Left cardiac atrium (tissue), 4 donors: ENCODE measurements at regions not wholly inside any gene's neighbourhood (a gene's known extent, or its start where the extent isn't known, plus 50 kb on each side); places are given as distances from the start of the nearest gene placed in this dataset.

Experiments
- ATAC-seq, 2 donors: fragments of 200-7000 bp; cut with Tn5 transposase; one replicate each; pipeline ENCODE4 v1.9.1; 2020; ENCODE audit warnings: mild to moderate bottlenecking in 2 of 2, moderate library complexity in 2 of 2
- DNase-seq: peaks from one replicate; pipeline ENCODE4 v3.0.0-alpha.2; 2020
- intact Hi-C, 2 donors: fragments of 100-400 bp; cut with DNase I; formaldehyde crosslinking; loops; one replicate each; pipeline versions ENCODE4 v1.14.1 to v1.15.1; 2022 to 2023
- donor health status: DM: no; HTN: yes; CAD: no.
- donor health status: DM: no; HTN: yes; CAD: no; lungs with severe emphysema.
- donor health status: DM: yes; HTN: yes; CAD: no.
- donor health status: Dilated cardiomyopathy.

GRCh38 chr10:83934062-83934461 is 205.2 kb upstream of the GHITM start:
- no peak for DNase-seq
- ATAC-seq, result no peak
- intact Hi-C loops, result no loop called here

GRCh38 chr10:83934641-83935338 is 204.5 kb upstream of the GHITM start:
- intact Hi-C loops, result no loop called here
- no peak for DNase-seq
- no peak for ATAC-seq

- ATAC-seq (no peak), DNase-seq (no peak)
- intact Hi-C loops, result no loop called here
Observed at GRCh38 chr10:83935339-83935736, 204.0 kb upstream of the GHITM start.

GRCh38 chr10:83935911-83936310 is 203.4 kb upstream of the GHITM start:
- ATAC-seq, result no peak
- DNase-seq, result no peak
- intact Hi-C loops, result no loop called here

DNA sequence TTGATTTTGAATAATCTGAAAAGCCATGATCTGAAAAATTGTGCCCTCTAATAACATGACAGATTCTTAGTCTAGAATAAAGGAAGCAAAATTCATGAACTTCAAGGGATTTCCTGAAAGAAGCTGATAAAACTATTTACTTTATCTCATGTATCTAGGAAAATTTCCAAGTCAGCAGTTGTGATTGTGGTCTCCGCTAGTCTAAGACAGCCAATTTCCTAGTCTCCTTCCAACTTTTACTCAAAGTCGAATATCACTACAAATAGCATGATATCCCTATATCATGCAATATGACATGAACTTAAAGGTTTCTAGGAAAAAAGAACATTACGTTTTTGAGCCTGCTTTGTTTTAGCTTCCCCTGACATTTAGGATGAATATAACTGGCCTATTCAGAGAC is 202.1 kb upstream of the GHITM start:
- ATAC-seq, result no peak
- intact Hi-C loops, result no loop called here

GRCh38 chr10:83937826-83938225 is 201.5 kb upstream of the GHITM start:
- DNase-seq (no peak), ATAC-seq (no peak)
- intact Hi-C loops, result no loop called here

More for the DNA sequence above, 202.1 kb upstream of the GHITM start:
- no peak for DNase-seq

- DNase-seq (no peak), ATAC-seq (no peak)
- intact Hi-C loops, result no loop called here
Observed at GRCh38 chr10:83941189-83941588, 198.1 kb upstream of the GHITM start.

GRCh38 chr10:83942410-83942809 is 196.9 kb upstream of the GHITM start:
- no peak for ATAC-seq
- intact Hi-C loops, result no loop called here
- no peak for DNase-seq

DNA sequence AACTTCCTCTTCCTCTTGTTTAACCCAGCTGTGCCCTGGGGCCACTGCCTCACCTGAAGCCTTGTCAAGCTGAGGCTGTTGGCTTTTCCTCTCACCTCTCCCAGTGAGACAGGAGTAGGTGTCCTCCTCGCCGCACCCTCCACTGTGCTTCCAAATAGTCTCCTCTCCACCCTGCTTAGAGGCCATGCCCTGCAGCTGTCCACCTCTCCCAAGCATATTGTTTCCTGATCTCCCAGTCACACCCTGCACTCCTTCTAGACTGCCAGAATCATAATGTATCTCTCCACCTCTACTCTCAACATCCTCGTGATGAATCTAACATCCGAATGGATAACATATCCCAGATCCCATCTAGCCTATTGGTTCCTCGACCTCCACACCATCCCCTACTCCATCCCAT is 196.3 kb upstream of the GHITM start:
- intact Hi-C loops, result no loop called here
- DNase-seq (no peak), ATAC-seq (no peak)

GRCh38 chr10:83943920-83944319 is 195.4 kb upstream of the GHITM start:
- intact Hi-C loops, result no loop called here
- no peak for DNase-seq
- no peak for ATAC-seq

DNA sequence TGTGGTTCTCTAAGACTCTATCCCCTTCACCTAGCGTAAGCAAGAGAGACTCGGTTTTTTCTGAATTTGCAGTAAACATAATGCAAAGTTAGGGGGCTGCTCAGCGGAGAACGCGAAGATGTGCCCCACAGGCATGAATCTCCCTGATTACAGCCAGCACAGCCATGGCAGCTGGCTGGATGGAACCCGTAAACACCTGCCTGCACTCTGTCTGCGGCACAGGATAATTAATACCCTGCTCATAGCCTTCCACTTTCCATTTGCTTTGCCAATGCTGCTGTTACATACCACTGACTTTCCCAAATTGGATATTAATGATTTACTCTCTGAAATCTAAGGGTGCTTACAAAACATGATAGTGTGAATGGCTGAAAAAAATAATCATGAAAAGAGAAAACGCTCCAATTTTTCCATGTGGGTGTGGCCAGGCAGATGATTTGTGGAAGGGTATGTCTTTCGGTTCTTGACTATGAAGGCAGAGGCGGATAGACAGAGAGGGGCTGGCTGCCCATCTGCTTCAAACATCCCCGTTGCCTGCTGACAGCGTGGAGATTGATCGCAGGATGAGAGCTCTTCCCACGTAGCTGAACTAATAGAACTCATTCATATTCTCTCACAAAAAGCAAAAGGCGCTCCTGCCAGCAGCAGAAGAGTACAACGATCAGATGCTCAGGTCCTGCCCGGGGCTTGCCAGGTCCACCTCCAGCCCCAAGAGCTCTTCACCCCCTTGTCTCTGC is 193.2 kb upstream of the GHITM start:
- ATAC-seq (no peak), DNase-seq (no peak)
- intact Hi-C loops, result no loop called here

- intact Hi-C loops, result no loop called here
- DNase-seq (no peak), ATAC-seq (no peak)
Observed at GRCh38 chr10:83952314-83952713, 187.0 kb upstream of the GHITM start.

DNA sequence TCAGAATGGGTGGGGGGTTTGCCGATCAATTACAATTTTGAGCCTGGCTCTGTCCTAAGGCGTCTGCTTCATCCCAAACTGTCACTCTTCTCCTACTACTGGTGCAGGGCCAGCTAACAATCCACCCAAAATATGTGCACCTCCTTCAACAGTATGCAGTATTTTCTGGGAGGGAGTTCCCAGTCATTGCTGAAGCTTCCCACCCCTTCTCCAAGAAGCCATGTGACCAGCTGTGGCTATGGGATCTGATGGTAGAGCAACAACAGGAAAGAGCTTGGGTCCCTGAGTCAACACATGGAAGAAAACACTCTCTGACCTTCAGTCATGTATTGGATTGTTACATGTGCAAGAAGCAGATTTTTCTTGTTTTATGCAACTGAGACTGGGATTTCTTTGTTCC is 185.7 kb upstream of the GHITM start:
- no peak for ATAC-seq
- intact Hi-C loops, result no loop called here
- DNase-seq, result no peak

DNA sequence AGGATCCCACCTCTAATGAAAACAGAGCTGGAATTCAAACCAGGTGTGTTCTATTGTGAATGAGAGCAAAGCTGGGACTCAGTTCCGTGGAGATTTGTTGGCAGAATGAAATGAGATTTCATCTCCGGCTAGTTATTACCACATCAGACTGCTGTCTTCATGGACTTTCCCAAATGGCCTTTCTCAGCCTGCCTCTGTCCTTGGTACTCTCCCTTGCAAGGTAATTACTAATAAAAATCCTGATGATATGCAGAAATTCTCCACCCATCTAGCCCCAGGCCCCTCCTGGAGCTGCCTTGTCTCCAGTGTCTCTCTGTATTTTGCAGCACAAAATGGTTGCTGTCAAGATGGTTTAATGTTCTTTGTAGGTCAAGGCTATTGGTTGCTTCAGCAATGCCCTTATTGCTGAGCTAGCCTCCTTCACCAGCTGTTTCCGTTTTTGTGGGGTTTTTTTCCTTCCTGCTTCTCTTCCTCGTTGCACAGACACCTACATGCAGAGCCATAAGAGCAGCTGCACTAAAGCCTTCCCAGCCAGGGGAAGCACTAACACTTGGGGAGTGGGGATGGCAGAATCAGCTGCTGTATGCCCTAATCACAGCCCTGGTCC is 185.0 kb upstream of the GHITM start:
- ATAC-seq (no peak), DNase-seq (no peak)
- intact Hi-C loops, result no loop called here

DNA sequence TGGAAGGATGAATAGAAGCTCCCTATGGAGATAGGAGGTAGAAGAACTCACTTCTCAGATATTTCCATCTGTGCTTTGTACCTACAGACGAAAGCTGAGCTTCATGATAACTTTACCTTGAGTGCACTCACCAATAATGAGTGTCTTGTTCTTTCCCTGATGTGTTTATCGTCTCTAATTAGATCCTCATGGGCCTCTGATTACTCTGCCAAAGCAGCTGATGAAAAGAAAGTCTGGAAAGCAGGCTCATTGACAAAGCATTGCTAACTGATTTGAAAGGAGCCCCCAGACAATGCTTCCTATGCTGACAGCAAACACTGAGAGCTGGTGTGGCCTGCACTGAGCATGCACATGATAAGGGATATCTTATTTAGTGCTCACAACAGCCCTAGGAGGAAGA is 183.9 kb upstream of the GHITM start:
- intact Hi-C loops, result no loop called here
- ATAC-seq (no peak), DNase-seq (no peak)

DNA sequence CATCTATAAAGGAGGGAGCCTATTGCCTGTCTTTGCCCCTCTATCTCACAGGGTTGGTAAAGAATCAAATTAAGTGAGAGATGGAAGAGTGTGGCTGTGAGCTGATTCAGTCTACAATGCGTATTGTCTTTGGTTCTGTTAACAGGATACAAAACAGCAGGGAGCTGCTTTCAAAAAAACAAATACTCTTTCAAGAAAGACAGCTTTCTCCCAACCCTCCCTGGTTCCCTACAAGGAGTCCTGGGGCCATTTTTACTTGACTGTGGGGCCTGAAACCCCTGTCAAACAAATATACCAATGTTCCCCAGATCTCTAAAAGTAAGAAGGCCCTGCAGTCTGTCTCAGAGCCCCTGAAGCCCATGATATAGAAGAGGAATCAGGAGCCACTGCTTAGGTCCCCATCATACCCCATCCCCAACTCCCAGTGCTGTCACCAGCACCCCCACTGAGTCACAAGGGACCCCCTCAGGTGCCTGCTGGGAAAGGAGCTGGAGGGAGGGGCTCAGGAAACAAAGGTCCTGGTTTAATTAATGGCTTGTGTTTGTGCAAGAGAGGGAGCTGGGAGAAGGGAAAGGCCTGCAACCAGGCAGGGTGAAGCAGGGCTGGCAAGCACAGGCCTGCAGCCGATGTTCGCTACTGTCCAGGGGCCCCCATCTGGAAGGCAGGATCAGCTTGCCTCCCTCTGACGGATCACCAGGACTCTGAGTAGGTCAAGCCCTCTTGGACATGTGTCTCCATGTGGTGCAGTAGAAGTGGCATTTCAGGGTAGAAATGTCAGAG is 182.0 kb upstream of the GHITM start:
- ATAC-seq, result no peak
- intact Hi-C loops, result no loop called here
- DNase-seq, result no peak

GRCh38 chr10:83959328-83959727 is 180.0 kb upstream of the GHITM start:
- no peak for DNase-seq
- intact Hi-C loops, result no loop called here
- ATAC-seq, result no peak

DNA sequence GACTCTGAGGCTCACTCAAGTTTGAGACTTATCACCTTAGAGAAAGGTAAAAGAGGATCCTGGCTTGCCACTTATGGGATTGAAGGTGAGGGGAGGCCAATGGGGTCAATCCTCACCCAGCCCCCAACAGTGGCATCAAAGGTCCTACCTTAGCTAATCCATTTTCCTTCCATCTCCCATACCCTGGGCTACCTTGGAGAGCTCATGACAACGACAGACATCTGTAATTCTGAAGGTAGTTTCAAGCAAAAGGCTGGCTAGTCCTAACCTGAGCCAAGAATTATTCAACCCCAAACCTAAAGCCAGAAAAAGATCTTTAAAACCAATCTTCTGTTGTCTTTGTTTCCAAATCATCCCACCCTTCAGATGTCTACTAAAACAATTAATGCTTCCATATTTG is 179.2 kb upstream of the GHITM start:
- intact Hi-C loops, result no loop called here
- no peak for DNase-seq
- ATAC-seq, result no peak

- DNase-seq (no peak), ATAC-seq (no peak)
- intact Hi-C loops, result no loop called here
Observed at GRCh38 chr10:83961620-83962019, 177.7 kb upstream of the GHITM start.

DNA sequence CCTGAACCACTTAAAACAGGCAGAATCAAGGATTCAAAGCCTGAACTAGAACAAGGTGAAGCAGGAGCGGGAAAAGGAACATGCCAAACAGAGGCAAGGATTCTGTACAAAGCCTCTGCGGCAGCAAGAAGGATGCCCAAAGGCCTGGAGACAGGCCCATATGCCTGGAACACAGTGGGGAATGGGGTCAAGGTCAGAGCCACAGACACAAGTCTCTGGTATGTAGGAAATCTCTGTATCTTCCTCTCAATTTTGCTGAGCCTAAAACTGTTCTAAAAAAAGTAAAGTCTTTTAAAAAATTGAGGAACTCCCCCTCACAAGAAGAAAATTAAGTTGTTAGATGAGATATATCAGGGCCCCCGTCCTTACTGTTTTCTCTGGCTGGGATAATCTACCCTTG is 175.9 kb upstream of the GHITM start:
- intact Hi-C loops, result no loop called here
- DNase-seq (no peak), ATAC-seq (no peak)
